ENCODE measurements at regions not wholly inside any gene's neighbourhood (a gene's known extent, or its start where the extent isn't known, plus 50 kb on each side); places are given as distances from the start of the nearest gene placed in this dataset.
"Not testable (repeated sequence)": the region's sequence is repeated elsewhere in the genome, so short reads cannot be mapped to it uniquely, and the experiment has no call there.

GRCh38 chr3:61381745-61382392 lies 130.6 kb upstream of the FHIT start:
- DNase-seq = no peak

- DNase-seq = no peak
These were observed 136.6 kb upstream of the FHIT start for GRCh38 chr3:61387817-61388216.

- DNase-seq = not testable (repeated sequence)
These were observed 142.3 kb upstream of the FHIT start for GRCh38 chr3:61393480-61393947.

GRCh38 chr3:61401359-61401758 lies 150.1 kb upstream of the FHIT start:
- DNase-seq = no peak

DNA sequence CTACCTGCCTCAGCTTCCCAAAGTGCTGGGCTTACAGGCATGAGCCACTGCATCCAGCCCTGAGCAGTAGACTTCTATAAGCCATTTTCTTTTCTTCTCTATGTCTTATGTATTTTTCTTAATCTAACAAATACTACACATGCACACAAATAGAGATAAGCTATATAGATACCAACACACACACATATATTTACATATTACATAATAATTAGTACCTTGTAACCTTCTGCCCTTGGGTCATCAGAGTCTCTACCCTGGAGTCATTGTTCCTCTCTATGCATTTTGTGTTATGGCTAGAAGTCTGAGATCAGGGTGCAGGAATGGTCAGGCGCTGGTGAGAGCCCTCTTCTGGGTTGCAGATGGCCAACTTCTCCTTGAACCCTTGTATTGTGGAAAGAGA lies 154.0 kb upstream of the PTPRG start:
- DNase-seq = no peak

DNA sequence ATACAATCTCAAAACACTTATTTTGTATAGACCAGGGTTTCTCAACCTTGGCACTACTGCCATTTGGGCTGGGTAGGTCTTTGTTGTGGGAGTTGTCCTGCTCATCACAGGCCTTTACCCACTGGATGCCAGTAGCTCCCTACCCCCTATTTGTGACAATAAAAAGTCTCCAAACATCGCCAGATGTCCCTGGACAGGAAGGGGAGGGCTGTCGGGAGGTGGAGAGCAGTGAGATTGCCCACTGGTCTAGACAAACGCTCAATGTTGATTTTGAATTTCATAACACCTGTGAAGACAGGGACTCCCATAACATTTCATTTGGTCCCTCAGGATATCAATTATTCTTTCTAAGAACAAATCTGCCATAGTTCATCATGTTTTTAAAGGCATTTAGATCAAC lies 151.7 kb upstream of the PTPRG start:
- DNase-seq = no peak

DNA sequence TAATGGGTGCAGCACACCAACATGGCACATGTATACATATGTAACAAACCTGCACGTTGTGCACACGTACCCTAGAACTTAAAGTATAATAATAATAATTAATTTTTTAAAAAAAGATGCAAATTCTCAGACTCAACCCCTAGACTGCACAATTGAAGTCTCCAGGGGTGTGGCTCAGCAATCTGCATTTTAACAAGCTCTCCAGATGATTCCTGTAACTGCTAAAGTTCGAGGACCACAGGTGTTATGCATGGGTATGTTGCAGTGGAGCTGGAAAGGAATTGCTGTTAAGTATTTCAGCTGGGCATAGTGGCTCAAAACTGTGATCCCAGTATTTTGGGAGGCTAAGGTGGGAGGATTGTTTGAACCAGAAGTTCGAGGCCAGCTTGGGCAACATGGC lies 151.0 kb upstream of the PTPRG start:
- not testable (repeated sequence) for DNase-seq

GRCh38 chr3:61411009-61411662 lies 150.2 kb upstream of the PTPRG start:
- DNase-seq = no peak

DNA sequence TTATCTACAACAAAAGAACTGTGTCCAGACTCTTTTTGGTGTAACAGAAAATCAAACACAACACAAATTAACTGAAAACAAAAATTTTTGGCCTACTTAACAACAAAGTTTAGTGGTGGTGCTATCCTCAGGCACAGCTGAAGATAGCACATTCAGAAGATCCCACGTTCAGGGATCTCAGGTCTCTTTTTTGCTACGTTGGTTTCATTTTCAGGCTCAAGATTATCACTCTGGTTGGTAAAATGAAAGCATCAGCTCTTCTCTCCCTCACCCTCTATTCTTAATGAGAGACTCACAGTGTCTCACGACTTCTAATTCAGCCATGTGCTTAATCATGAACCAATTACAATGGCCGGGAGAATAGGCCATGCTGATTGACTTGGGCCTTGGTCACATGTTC lies 146.9 kb upstream of the PTPRG start:
- no peak for DNase-seq

GRCh38 chr3:61415201-61415600 lies 146.2 kb upstream of the PTPRG start:
- DNase-seq = no peak

DNA sequence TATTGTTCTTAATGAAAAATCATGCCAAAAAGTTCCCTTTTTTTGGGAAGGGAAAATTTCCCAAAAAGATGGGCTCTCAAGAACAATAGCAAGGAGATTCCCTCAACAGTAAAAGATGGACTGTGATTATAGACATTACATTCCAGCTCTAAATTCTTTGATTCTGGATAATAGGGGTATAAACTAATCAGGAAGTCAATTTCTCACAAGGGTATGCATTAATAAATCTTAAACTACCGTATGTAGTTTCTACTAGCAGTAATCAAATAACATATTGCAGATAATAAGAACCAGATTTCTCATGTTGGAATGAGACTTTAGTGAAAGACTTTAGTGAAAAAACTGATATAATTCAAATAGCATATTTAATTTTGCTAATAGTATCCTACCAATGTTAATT lies 144.8 kb upstream of the PTPRG start:
- DNase-seq = no peak

- DNase-seq = peak; percentile 20
These were observed 144.0 kb upstream of the PTPRG start for GRCh38 chr3:61417352-61417751.

DNA sequence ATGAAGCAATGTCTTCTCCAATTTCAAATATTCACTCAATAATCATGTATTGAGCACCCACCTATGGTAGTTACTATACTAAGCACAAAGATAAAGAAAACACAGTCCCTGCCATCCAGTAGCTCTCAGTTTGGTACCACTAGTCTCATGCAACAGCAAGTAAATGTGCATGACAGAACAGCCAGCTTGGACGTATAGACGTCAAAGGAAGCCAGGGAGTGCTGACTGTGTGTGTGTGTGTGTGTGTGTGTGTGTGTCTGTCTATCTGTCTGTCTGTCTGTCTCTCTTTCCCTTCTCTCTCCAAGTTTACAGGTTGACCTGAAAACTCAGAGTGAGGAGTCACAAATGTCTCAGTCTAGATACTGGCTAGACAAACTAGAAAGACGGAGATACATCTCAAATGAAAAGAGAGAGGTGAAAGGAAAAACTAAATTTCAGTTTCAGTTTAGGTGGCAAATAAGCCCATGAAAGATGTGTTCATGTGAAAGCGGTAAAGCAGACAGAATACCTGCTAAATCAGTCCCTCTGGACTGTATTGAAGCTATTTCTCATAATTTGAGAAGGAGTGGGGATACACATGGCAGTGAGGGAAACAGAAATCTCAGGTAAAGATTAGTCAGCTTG lies 141.1 kb upstream of the PTPRG start:
- no peak for DNase-seq

DNA sequence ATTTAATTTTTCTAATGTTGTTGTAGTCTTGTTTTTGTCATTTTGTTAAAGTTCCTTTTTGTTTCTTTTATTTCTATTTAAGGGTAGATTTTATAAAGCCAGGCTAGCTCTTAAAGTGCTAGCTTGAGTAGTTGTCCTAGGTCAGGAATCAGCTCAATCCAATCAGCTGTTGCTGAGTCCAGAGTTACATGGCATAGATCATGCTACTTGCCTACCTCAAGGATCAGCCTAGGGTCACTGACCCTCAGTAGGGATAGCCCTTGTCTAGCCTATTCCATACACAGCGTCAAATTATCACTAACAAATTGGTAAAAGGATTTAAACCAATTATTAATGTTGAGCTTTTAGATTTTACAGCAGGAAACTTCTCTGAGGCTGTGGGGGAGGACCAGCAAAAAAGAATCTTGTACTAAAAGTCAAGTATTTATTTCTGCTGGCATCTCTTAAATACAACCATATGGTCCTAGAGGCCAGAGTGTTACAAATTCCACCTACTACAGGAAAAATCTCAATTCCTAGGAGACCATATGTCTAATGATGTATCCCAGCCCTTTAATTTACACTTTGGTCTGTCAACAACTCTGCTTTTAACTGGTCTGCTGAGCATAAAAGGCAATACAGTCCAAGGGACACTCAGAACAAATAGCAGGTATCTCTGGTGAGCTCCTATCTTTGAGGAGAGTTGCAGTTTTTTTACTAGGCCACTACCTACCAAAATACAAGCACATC lies 138.3 kb upstream of the PTPRG start:
- no peak for DNase-seq

GRCh38 chr3:61425356-61425755 lies 136.0 kb upstream of the PTPRG start:
- no peak for DNase-seq

GRCh38 chr3:61429106-61429505 lies 132.3 kb upstream of the PTPRG start:
- no peak for DNase-seq

DNA sequence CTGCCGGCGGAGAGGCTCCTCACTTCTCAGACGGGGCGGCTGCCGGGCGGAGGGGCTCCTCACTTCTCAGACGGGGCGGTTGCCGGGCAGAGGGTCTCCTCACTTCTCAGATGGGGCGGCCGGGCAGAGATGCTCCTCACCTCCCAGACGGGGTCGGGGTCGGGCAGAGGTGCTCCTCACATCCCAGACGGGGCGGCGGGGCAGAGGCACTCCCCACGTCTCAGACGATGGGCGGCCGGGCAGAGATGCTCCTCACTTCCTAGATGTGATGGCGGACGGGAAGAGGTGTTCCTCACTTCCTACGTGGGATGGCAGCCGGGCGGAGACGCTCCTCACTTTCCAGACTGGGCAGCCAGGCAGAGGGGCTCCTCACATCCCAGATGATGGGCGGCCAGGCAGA lies 126.5 kb upstream of the PTPRG start:
- DNase-seq = not testable (repeated sequence)

DNA sequence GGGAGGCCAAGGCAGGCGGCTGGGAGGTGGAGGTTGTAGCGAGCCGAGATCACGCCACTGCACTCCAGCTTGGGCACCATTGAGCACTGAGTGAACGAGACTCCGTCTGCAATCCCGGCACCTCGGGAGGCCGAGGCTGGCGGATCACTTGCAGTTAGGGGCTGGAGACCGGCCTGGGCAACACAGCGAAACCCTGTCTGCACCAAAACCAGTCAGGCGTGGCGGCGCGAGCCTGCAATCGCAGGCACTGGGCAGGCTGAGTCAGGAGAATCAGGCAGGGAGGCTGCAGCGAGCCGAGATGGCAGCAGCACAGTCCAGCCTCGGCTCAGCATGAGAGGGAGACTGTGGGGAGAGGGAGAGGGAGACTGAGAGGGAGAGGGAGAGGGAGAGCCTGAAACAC lies 126.0 kb upstream of the PTPRG start:
- DNase-seq = not testable (repeated sequence)

GRCh38 chr3:61438253-61439121 lies 122.9 kb upstream of the PTPRG start:
- no peak for DNase-seq

GRCh38 chr3:61439122-61439458 lies 122.3 kb upstream of the PTPRG start:
- no peak for DNase-seq

GRCh38 chr3:61442696-61443095 lies 118.7 kb upstream of the PTPRG start:
- no peak for DNase-seq

DNA sequence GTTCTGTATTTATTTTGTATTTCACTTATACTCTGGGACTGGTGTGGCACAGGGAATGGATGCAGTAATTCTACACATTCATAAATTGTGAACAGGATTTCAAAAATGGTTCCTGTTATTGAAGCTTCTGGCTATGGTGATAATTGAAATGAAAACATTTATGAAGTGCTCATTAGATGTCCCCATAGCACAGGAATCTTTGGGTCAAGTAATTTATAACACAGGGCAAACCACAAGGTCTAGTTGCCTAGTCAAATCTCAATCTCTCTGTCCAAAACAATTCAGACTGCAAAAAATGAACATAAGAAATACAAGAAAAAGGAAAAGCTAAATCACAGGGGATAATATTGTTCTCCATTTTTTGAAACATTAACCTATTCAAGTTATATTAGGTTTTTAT lies 117.5 kb upstream of the PTPRG start:
- DNase-seq = no peak

- DNase-seq = no peak
These were observed 116.6 kb upstream of the PTPRG start for GRCh38 chr3:61444782-61445181.

Data from right hindlimb (tissue), 1 donor.